ENCODE measurements at regions not wholly inside any gene's neighbourhood (a gene's known extent, or its start where the extent isn't known, plus 50 kb on each side); places are given as distances from the start of the nearest gene placed in this dataset.

- TF ChIP-seq, protein P1, sequence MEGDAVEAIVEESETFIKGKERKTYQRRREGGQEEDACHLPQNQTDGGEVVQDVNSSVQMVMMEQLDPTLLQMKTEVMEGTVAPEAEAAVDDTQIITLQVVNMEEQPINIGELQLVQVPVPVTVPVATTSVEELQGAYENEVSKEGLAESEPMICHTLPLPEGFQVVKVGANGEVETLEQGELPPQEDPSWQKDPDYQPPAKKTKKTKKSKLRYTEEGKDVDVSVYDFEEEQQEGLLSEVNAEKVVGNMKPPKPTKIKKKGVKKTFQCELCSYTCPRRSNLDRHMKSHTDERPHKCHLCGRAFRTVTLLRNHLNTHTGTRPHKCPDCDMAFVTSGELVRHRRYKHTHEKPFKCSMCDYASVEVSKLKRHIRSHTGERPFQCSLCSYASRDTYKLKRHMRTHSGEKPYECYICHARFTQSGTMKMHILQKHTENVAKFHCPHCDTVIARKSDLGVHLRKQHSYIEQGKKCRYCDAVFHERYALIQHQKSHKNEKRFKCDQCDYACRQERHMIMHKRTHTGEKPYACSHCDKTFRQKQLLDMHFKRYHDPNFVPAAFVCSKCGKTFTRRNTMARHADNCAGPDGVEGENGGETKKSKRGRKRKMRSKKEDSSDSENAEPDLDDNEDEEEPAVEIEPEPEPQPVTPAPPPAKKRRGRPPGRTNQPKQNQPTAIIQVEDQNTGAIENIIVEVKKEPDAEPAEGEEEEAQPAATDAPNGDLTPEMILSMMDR (IDR thresholded peaks at IDR 0.05), result no peak
- no peak for TF ChIP-seq POLR2A (IDR thresholded peaks at IDR 0.05)
Observed at GRCh38 chr7:106514881-106515280, 146.1 kb downstream of the CCDC71L start.
